ENCODE measurements at regions not wholly inside any gene's neighbourhood (a gene's known extent, or its start where the extent isn't known, plus 50 kb on each side); places are given as distances from the start of the nearest gene placed in this dataset.

DNA sequence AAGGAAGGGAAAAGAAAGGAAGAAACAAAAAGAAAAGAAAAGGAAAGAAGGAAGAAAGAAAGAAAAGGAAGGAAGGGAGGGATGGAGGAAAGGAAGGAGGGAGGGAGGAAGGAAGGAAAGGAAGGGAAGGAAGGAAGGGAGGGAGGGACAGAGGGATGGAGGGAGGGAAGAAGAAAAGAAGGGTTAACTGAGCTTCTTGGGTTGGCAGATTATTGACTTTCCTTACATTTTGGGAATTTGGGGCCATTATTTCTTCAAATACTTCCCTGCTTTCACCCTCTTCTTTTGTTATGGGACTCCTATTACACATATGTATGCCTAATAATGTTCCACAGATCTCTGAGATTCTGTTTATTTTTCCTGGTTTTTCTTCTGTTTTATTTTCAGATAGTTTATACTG is 285.6 kb downstream of the KCNJ2 start:
- TF ChIP-seq, protein P1, sequence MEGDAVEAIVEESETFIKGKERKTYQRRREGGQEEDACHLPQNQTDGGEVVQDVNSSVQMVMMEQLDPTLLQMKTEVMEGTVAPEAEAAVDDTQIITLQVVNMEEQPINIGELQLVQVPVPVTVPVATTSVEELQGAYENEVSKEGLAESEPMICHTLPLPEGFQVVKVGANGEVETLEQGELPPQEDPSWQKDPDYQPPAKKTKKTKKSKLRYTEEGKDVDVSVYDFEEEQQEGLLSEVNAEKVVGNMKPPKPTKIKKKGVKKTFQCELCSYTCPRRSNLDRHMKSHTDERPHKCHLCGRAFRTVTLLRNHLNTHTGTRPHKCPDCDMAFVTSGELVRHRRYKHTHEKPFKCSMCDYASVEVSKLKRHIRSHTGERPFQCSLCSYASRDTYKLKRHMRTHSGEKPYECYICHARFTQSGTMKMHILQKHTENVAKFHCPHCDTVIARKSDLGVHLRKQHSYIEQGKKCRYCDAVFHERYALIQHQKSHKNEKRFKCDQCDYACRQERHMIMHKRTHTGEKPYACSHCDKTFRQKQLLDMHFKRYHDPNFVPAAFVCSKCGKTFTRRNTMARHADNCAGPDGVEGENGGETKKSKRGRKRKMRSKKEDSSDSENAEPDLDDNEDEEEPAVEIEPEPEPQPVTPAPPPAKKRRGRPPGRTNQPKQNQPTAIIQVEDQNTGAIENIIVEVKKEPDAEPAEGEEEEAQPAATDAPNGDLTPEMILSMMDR (IDR thresholded peaks at IDR 0.05), result no peak
- TF ChIP-seq POLR2A (IDR thresholded peaks at IDR 0.05), result no peak

Measured in Peyer's patch (tissue), 4 donors.